Stimulated activated naive CD8-positive, alpha-beta T cell treated with anti-CD3 and anti-CD28 coated beads, Interleukin-15, amount 100 ng/mL, for 72 hours (primary cell): ENCODE measurements at regions not wholly inside any gene's neighbourhood (a gene's known extent, or its start where the extent isn't known, plus 50 kb on each side); places are given as distances from the start of the nearest gene placed in this dataset.
A peak's percentile ranks its signal among the peaks of the same experiment; 100 is the strongest.

ENCODE experiments used
- ATAC-seq: fragments of 150-1000 bp; cut with Tn5 transposase; 2 replicates; pipeline ENCODE4 v1.10.0; 2021; ENCODE audit warnings: mild to moderate bottlenecking, moderate library complexity
- DNase-seq, 2 donors: peaks; one replicate each; pipeline ENCODE4 v3.0.0; 2021 to 2022
- H3K27ac Mint-ChIP-seq, 2 donors: one replicate each; pipeline ENCODE4 v1.8.0; 2022; ENCODE audit warnings: mild to moderate bottlenecking in 2 of 2, mixed read lengths in 2 of 2, moderate library complexity in 2 of 2
- H3K27me3 Mint-ChIP-seq: one replicate; pipeline ENCODE4 v1.8.0; 2022; ENCODE audit warnings: mixed read lengths
- H3K4me1 Mint-ChIP-seq: one replicate; pipeline ENCODE4 v1.8.0; 2022; ENCODE audit warnings: mild to moderate bottlenecking, mixed read lengths
- H3K4me3 Mint-ChIP-seq, 2 donors: one replicate each; pipeline ENCODE4 v1.8.0; 2022; ENCODE audit warnings: mild to moderate bottlenecking in 2 of 2, mixed read lengths in 2 of 2, moderate library complexity in 1 of 2
- H3K9me3 Mint-ChIP-seq, 2 donors: one replicate each; pipeline ENCODE4 v1.8.0; 2022; ENCODE audit warnings: mixed read lengths in 2 of 2

- ATAC-seq, result peak; percentile 83
- Mint-ChIP-seq H3K27ac (no peak overlapping the region), H3K27me3 (peaks cover 39% of the 10 kb centered on the region), H3K4me1 (peaks cover 7% of the 10 kb centered on the region), H3K9me3 (peaks cover 12 to 19% of the 10 kb centered on the region in 2 donors), H3K4me3 (no peak overlapping the region)
- DNase-seq, result peak; percentile 60 to 69
Observed at GRCh38 chr6:166106076-166106686, 61.5 kb downstream of the TBXT start.

DNA sequence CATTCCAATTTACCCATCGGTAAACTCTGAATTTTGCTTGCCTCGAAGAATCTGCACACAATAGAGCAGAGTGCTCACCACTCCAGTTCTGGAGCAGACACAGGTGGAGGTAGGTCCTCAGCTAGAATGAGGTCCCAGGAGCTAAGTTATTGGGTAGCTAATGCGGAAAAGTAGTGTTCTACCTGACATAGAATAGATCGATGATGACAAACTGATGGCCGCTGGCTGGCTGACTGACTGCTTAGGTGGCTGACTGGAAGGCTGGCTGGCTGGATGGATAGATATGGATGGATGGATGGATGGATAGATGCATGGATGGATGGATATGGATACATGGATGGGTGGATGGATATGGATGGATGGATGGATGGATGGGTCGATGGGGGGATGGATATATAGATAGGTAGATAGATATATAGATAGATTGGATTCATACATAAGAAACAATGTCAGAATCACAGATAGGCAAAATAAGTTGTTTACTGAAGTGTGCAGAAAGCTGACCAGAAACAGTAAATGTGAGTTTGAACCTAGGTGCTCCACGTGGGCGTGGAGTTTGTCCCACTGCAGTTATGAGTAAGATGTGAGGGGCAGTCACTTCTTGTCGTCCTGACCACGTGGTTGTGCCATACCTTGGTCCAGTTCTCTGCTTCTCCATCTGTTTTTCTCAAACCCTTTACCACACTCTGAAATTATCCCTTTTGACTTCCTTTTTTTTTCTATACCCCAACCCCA is 62.1 kb downstream of the TBXT start:
- peaks cover 7% of the 10 kb centered on the region for H3K4me1 Mint-ChIP-seq
- no peak overlapping the region for H3K27ac Mint-ChIP-seq
- ATAC-seq (peak; percentile 68), DNase-seq (no peak)
- H3K9me3 Mint-ChIP-seq, result peaks cover 12 to 20% of the 10 kb centered on the region in 2 donors
- H3K4me3 Mint-ChIP-seq, result no peak overlapping the region
- H3K27me3 Mint-ChIP-seq, result peaks cover 46% of the 10 kb centered on the region

- Mint-ChIP-seq H3K4me1 (peaks cover 7% of the 10 kb centered on the region), H3K27me3 (peaks cover 41% of the 10 kb centered on the region), H3K4me3 (no peak overlapping the region), H3K27ac (no peak overlapping the region), H3K9me3 (peaks cover 12 to 20% of the 10 kb centered on the region in 2 donors)
- ATAC-seq (no peak), DNase-seq (no peak)
Observed at GRCh38 chr6:166104872-166105271, 62.8 kb downstream of the TBXT start.

GRCh38 chr6:166104107-166104506 is 63.5 kb downstream of the TBXT start:
- H3K27ac Mint-ChIP-seq, result no peak overlapping the region

DNA sequence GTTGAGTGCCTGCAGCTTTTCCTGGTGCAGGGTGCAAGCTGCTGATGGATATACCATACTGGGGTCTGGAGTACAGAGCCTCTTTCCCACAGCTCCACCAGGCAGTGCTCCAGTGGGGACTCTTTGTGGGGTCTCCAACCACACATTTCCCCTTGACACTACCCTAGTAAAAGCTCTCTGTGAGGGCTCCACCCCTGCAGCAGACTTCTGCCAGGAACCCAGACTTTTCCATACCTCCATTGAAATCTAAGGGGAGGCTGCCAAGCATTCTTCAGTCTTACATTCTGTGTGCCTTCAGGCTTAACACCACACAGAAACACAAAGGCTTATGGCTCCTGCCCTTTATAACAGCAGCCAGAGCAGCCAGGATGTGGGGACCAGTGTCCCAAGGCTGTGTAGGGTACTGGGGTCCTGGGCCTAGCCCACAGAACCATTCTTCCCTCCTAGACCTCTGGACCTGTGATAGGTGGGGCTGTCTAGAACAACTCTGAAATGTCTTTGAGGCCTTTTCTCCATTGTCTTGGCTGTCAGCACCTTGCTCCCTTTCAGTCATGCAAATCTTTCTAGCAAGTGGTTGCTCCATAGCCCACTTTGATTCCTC is 65.7 kb downstream of the TBXT start:
- no peak overlapping the region for H3K27ac Mint-ChIP-seq
- H3K4me1 Mint-ChIP-seq, result peaks cover 7% of the 10 kb centered on the region
- peaks cover 65% of the 10 kb centered on the region for H3K27me3 Mint-ChIP-seq
- no peak overlapping the region for H3K4me3 Mint-ChIP-seq
- DNase-seq (no peak), ATAC-seq (no peak)
- H3K9me3 Mint-ChIP-seq, result peaks cover 12 to 20% of the 10 kb centered on the region in 2 donors

More at GRCh38 chr6:166104107-166104506, 63.5 kb downstream of the TBXT start:
- Mint-ChIP-seq H3K4me1 (peaks cover 7% of the 10 kb centered on the region), H3K9me3 (peaks cover 12 to 20% of the 10 kb centered on the region in 2 donors), H3K27me3 (peaks cover 43% of the 10 kb centered on the region), H3K4me3 (no peak overlapping the region)
- DNase-seq (no peak), ATAC-seq (no peak)

GRCh38 chr6:166097914-166098522 is 69.6 kb downstream of the TBXT start:
- Mint-ChIP-seq H3K4me1 (no peaks in the 10 kb centered on the region), H3K27ac (no peak overlapping the region), H3K9me3 (peaks cover 11 to 20% of the 10 kb centered on the region in 2 donors), H3K4me3 (peak overlapping the region; percentile 29 to 42), H3K27me3 (peaks cover 72% of the 10 kb centered on the region)
- peak; percentile 92 for ATAC-seq
- peak; percentile 66 to 71 for DNase-seq

DNA sequence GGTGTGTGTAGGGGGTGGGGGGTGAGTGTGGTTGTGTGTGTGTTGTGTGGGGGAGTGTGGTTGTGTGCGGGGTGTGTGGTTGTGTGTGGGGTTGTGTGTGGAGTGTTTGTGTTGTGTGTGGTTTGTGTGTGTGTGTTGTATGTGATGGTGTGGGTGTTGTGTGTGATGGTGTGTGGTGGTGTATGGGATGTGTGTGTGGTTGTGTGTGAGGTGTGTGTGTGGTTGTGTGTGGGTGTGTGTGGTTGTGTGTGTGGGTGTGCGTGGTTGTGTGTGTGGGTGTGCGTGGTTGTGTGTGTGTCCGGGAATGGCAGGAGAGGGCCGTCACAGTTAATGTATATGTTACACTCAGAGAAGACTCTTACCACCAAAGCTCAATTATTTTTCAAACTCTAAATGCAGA is 79.8 kb downstream of the TBXT start:
- no peak for DNase-seq
- Mint-ChIP-seq H3K4me1 (no peaks in the 10 kb centered on the region), H3K9me3 (no peaks in the 10 kb centered on the region), H3K27ac (no peak overlapping the region), H3K4me3 (no peak overlapping the region), H3K27me3 (peaks cover 31% of the 10 kb centered on the region)
- no peak for ATAC-seq

DNA sequence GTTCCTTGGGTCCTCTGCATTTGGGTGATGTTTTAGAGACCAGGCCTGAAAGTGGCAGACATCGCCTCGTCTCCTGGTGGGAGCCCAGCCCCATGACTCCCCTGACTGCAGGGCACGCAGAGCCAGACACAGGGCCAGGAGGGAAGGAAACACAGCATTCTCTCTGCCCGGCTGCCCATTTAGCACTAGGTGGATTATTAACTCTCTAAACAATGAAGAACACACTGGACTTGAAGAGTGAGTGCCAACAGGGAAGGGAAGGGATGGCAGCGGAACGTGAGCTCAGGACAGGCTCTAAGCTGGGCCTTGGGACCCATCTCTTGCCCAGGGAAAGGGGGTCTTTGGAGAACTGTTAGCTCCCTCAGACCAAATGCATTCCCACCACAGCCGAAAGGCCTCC is 80.4 kb downstream of the TBXT start:
- H3K4me3 Mint-ChIP-seq, result no peak overlapping the region
- ATAC-seq (no peak), DNase-seq (no peak)
- no peaks in the 10 kb centered on the region for H3K9me3 Mint-ChIP-seq
- peaks cover 29% of the 10 kb centered on the region for H3K27me3 Mint-ChIP-seq
- H3K4me1 Mint-ChIP-seq, result no peaks in the 10 kb centered on the region
- H3K27ac Mint-ChIP-seq, result no peak overlapping the region

DNA sequence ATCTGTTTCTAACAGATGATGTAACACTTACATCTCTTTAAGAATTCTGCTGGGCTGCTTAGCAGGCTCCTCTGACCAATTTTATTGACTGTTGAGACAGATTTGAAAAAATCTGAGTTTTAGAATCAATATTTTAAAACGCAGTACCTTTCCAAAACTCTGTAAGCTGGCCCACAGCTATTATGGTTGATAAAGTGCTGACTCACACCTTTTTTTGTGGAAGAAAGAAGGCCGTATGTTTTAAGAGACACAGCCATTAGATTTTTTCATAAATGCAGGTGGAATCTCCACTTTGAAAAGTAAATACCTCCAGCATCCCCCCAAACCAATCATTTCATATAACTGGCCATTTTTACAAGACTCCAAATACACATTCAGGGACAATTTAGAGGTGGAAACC is 82.2 kb downstream of the TBXT start:
- H3K4me3 Mint-ChIP-seq, result no peak overlapping the region
- no peak for ATAC-seq
- peaks cover 19% of the 10 kb centered on the region for H3K27me3 Mint-ChIP-seq
- no peaks in the 10 kb centered on the region for H3K4me1 Mint-ChIP-seq
- no peak for DNase-seq
- H3K9me3 Mint-ChIP-seq, result no peaks in the 10 kb centered on the region
- H3K27ac Mint-ChIP-seq, result no peak overlapping the region

DNA sequence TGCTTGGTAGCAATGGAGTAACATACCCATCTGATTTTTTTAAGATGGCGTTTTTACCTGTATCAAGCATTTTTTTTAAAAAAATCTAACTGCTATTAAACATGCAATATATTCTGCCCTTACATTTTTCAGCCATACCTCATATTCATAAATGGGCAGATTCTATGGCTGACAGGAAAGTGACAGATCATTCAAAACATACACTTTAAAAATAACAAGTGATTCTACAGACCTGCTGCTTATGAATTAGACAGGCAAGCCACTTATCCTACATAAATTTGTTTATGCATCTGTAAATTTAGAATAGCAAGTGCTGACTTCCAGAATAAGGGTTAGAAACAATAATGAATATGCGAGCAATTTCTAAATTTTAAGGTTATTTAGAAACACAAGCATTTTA is 82.7 kb downstream of the TBXT start:
- no peak overlapping the region for H3K27ac Mint-ChIP-seq
- ATAC-seq, result no peak
- DNase-seq, result no peak
- H3K4me3 Mint-ChIP-seq, result no peak overlapping the region
- no peaks in the 10 kb centered on the region for H3K4me1 Mint-ChIP-seq
- peaks cover 19% of the 10 kb centered on the region for H3K27me3 Mint-ChIP-seq
- H3K9me3 Mint-ChIP-seq, result no peaks in the 10 kb centered on the region

GRCh38 chr6:166079841-166080240 is 87.8 kb downstream of the TBXT start:
- no peak for DNase-seq
- H3K27me3 Mint-ChIP-seq, result no peaks in the 10 kb centered on the region
- no peaks in the 10 kb centered on the region for H3K9me3 Mint-ChIP-seq

GRCh38 chr6:166078294-166078693 is 89.4 kb downstream of the TBXT start:
- Mint-ChIP-seq H3K9me3 (no peaks in the 10 kb centered on the region), H3K4me1 (no peaks in the 10 kb centered on the region), H3K27ac (no peak overlapping the region)

More at GRCh38 chr6:166079841-166080240, 87.8 kb downstream of the TBXT start:
- Mint-ChIP-seq H3K4me3 (no peak overlapping the region), H3K4me1 (no peaks in the 10 kb centered on the region), H3K27ac (no peak overlapping the region)
- no peak for ATAC-seq

GRCh38 chr6:166076625-166077024 is 91.0 kb downstream of the TBXT start:
- Mint-ChIP-seq H3K27me3 (no peaks in the 10 kb centered on the region), H3K4me1 (no peaks in the 10 kb centered on the region), H3K27ac (no peak overlapping the region), H3K9me3 (no peaks in the 10 kb centered on the region), H3K4me3 (no peak overlapping the region)
- ATAC-seq, result no peak
- no peak for DNase-seq

More at GRCh38 chr6:166078294-166078693, 89.4 kb downstream of the TBXT start:
- H3K27me3 Mint-ChIP-seq, result no peaks in the 10 kb centered on the region
- no peak overlapping the region for H3K4me3 Mint-ChIP-seq
- ATAC-seq (no peak), DNase-seq (no peak)

DNA sequence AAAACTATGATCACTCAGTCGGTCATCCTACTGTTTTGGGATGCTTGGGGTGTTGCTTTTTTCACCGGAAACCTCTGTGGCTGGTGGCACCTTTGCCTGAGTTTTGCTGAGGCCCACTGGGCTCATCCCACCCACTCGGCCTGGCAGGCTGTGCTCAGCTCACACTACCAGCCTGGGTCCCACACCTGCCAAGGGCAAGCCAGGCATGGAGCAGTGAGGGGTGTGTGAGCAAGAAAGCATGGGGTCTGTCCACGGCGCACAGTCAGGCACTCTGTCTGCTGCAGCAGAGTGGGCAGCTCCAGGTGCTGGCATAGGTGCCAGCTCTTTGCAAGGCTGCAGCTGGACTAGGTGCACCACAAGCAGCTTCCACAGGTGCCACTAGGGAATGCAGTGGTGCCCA is 91.7 kb downstream of the TBXT start:
- H3K4me1 Mint-ChIP-seq, result no peaks in the 10 kb centered on the region
- H3K9me3 Mint-ChIP-seq, result peaks cover 0 to under 1% of the 10 kb centered on the region in 2 donors
- no peak for ATAC-seq
- no peak overlapping the region for H3K4me3 Mint-ChIP-seq
- DNase-seq, result no peak
- no peaks in the 10 kb centered on the region for H3K27me3 Mint-ChIP-seq
- H3K27ac Mint-ChIP-seq, result no peak overlapping the region

GRCh38 chr6:166075186-166075585 is 92.5 kb downstream of the TBXT start:
- H3K27me3 Mint-ChIP-seq, result no peaks in the 10 kb centered on the region

GRCh38 chr6:166073082-166073481 is 94.6 kb downstream of the TBXT start:
- no peaks in the 10 kb centered on the region for H3K4me1 Mint-ChIP-seq
- H3K4me3 Mint-ChIP-seq, result no peak overlapping the region
- H3K27ac Mint-ChIP-seq, result no peak overlapping the region
- H3K27me3 Mint-ChIP-seq, result no peaks in the 10 kb centered on the region
- DNase-seq (no peak), ATAC-seq (no peak)
- peaks cover 10 to 18% of the 10 kb centered on the region in 2 donors for H3K9me3 Mint-ChIP-seq

More at GRCh38 chr6:166075186-166075585, 92.5 kb downstream of the TBXT start:
- no peak overlapping the region for H3K27ac Mint-ChIP-seq
- H3K9me3 Mint-ChIP-seq, result peaks cover 0 to 8% of the 10 kb centered on the region in 2 donors
- DNase-seq (no peak), ATAC-seq (no peak)
- H3K4me3 Mint-ChIP-seq, result no peak overlapping the region
- no peaks in the 10 kb centered on the region for H3K4me1 Mint-ChIP-seq
